AG08396 (cell line): ENCODE measurements at regions not wholly inside any gene's neighbourhood (a gene's known extent, or its start where the extent isn't known, plus 50 kb on each side); places are given as distances from the start of the nearest gene placed in this dataset.

Experiments
- DNase-seq: peaks from one replicate; pipeline ENCODE4 v3.0.0; 2012; ENCODE audit warnings: low spot score, mixed read lengths

DNA sequence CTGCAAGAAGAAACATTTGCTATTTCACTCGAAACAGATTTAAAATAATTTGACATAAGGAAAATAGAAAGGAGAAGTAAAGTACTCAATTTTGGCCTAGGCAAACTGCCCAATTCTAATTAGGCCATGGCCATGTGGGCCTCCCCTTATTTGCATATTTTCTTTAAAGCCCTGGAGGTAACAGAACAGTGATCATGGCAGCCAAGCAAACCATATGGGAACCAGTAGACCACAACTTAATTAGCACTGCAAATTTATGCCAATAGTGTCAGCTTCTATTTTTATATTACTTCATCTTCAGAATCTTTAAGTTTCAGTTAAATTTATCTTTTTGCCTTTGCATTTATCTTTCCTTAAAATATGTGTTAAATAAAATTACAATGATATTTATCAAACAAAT lies 63.3 kb upstream of the THSD7A start:
- DNase-seq = no peak

- no peak for DNase-seq
Measured at GRCh38 chr7:11896663-11897062, 64.7 kb upstream of the THSD7A start.

GRCh38 chr7:11899247-11899646 lies 67.2 kb upstream of the THSD7A start:
- DNase-seq = no peak

- DNase-seq = no peak
Measured at GRCh38 chr7:11910253-11910652, 78.3 kb upstream of the THSD7A start.

- DNase-seq = no peak
Measured at GRCh38 chr7:11911900-11912299, 79.9 kb upstream of the THSD7A start.

- no peak for DNase-seq
Measured at GRCh38 chr7:11914645-11915044, 82.6 kb upstream of the THSD7A start.

DNA sequence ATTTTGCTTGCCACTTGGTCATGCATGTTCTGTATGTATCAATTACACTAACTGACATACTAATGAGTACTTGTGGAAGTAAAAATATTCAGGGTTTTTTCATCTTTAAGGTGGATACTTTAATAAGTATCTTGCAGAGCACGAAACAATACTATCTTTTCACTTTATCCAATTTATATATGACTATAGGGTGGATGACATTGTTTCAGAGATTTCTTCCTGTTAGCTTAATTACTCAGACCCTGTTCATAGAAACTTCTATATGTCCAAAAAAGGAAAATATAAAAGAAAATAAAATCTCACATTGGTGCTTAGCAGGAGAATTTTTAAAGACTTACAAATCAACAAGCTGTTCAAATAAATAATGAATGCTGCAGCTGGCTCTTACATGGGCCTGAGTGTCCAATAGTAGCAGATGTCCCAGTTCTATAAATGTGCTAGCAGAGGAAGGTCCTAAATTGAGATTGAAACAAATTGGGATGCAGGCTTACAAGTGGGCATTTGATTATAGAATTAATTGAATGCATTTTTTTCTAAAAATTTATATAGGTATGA lies 91.5 kb upstream of the THSD7A start:
- DNase-seq = no peak

- no peak for DNase-seq
Measured at GRCh38 chr7:11931307-11931706, 99.3 kb upstream of the THSD7A start.

GRCh38 chr7:11934796-11935195 lies 102.8 kb upstream of the THSD7A start:
- no peak for DNase-seq

GRCh38 chr7:11935905-11936304 lies 103.9 kb upstream of the THSD7A start:
- no peak for DNase-seq

DNA sequence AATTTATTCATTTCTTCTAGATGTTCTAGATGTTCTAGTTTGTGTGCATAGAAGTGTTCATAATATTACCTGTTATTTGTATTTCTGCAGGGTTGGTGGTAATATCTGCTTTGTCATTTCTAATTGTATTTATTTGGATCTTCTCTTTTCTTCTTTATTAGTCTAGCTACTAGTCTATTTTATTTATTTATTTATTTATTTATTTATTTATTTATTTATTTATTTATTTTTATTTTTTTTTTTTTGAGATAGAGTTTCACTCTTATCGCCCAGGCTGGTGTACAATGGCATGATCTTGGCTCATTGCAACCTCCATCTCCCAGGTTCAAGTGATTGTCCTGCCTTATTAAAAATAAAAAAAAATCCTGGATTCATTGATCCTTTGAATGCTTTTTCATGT lies 114.8 kb upstream of the THSD7A start:
- no peak for DNase-seq

DNA sequence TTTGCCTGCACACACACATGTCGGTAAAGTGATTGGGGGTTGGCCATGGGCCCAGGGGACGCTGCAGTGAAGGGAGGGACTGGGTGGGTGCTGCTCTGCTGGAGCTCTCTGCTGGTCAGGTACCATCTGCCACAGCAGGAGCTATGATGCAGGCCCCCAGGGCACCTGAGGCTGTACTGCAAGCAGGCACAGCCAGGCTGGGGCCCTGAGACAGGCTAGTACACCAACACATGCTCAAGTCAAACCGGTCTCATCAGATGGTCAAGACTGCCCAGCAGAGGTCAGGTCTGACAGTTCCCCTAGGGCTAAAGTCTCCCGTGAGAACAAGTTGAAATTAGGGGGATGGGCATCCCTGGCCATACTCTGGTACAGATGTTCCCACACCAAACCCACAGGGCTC lies 118.3 kb upstream of the THSD7A start:
- DNase-seq = no peak

- no peak for DNase-seq
Measured at GRCh38 chr7:11950942-11951341, 118.9 kb upstream of the THSD7A start.

DNA sequence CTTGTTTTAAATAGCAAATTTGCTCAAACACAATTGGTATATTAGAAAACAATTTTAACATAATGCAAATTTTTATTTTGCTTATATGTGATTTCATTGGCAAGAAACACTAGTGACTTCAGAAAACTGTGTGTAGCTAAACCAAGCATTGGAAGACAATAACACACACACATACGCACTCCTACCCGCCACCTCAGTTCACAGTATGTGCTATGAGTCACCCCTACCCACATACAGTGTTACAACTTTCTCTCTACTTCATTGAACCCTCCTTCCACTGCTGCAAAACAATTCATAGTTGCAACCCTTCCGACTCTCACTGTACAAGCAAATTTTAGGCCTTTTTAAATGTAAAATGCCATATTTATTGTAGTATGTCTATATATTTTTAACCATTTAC lies 119.9 kb upstream of the THSD7A start:
- DNase-seq = no peak

DNA sequence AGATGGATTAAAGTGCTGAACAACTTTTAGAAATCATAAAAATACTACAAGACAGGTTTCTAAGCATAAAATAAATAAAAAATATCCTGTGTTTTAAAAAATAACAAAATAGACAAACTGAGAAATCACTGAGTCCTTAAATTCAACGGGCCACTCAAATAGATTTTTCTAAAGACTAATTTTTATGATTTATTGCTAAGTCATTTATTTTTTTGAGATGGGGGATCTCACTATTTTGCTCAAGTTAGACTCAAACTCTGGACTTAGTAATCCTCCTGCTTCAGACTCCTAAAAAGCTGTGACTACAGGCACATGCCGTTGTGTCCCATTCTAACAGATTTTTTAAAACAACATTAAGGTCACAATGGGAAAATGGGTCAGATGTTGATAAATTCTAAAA lies 121.0 kb upstream of the THSD7A start:
- no peak for DNase-seq

GRCh38 chr7:11956991-11957390 lies 125.0 kb upstream of the THSD7A start:
- no peak for DNase-seq

- no peak for DNase-seq
Measured at GRCh38 chr7:11957956-11958355, 126.0 kb upstream of the THSD7A start.

GRCh38 chr7:11959121-11959520 lies 127.1 kb upstream of the THSD7A start:
- no peak for DNase-seq

- no peak for DNase-seq
Measured at GRCh38 chr7:11960621-11961020, 128.6 kb upstream of the THSD7A start.

DNA sequence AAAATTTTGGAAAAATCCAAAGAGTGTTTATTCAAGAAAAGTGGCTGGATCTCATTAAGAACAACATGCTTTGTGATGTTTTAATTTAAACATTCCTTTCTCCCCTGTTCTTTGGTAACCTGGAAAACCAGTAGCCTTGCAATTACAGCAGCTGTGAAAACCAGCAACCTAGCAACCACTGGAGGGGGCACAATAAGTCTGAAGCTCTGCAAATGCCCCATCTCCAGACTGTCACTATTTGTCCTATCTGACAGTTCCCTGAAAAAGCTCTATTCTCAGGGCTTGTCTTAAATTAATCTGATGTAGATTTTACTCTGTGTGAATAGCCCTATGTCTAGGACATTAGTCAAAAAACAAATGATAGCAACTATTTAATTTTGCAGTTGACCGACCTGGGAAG lies 137.6 kb upstream of the THSD7A start:
- no peak for DNase-seq

DNA sequence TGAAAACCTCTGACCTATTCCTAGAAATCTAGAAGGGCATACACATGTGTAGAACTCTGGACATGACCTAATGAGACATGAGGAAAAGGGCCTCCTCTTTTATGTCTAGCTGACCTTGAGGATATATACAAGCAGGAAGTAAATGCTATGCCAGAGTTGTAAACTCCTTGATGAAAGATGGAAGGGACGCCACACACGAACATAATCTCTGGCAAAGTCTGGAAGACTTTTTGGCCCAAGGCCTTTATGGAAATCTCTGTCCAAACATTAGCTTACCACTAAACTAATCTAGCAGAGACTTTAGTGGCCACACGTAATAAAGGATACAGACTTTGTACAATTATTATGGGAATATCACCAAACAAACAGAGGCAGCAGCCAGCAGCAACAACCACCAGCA lies 138.1 kb upstream of the THSD7A start:
- no peak for DNase-seq

GRCh38 chr7:11985376-11985775 lies 153.4 kb upstream of the THSD7A start:
- no peak for DNase-seq

GRCh38 chr7:11985971-11986370 lies 154.0 kb upstream of the THSD7A start:
- DNase-seq = no peak

- no peak for DNase-seq
Measured at GRCh38 chr7:11988186-11988585, 156.2 kb upstream of the THSD7A start.

- no peak for DNase-seq
Measured at GRCh38 chr7:12002428-12002827, 170.4 kb upstream of the THSD7A start.
